Adrenal gland (tissue), 9 donors: ENCODE measurements at regions not wholly inside any gene's neighbourhood (a gene's known extent, or its start where the extent isn't known, plus 50 kb on each side); places are given as distances from the start of the nearest gene placed in this dataset.

Experiments used
- DNase-seq, 7 donors: peaks; one replicate each; pipeline ENCODE4 v3.0.0-alpha.2; 2019 to 2020
- H3K27ac ChIP-seq, 5 donors: fragments of 200-600 bp; sonication (generic) in 4 of 5; 1 replicate in 3 of 5; 2 replicates in 2 of 5; pipeline versions ENCODE4 v1.5.1 to v1.8.0; 2016 to 2020; ENCODE audit warnings: mild to moderate bottlenecking in 1 of 5
- H3K27me3 ChIP-seq: fragments of 200-600 bp; 2 replicates; pipeline ENCODE4 v1.8.0; 2021
- H3K36me3 ChIP-seq, 2 donors: fragments of 200-600 bp; replicated peaks in 1 of 2; 1 replicate in 1 of 2; 2 replicates in 1 of 2; pipeline versions ENCODE4 v1.5.1 to v1.8.0; 2018 to 2022
- H3K4me1 ChIP-seq, 2 donors: fragments of 200-600 bp; replicated peaks in 1 of 2; 1 replicate in 1 of 2; 2 replicates in 1 of 2; pipeline versions ENCODE4 v1.5.1 to v1.8.0; 2018 to 2021
- H3K4me3 ChIP-seq, 4 donors: fragments of 200-600 bp; sonication (generic) in 3 of 4; one replicate each; pipeline ENCODE4 v1.5.1; 2016 to 2018
- H3K9me3 ChIP-seq, 3 donors: fragments of 200-600 bp; sonication (generic) in 1 of 3; replicated peaks in 1 of 3; 1 replicate in 2 of 3; 2 replicates in 1 of 3; pipeline versions ENCODE4 v1.5.1 to v1.8.0; 2016 to 2021
- POLR2A ChIP-seq, 2 donors: fragments of 450-650 bp; IDR thresholded peaks; one replicate each; pipeline ENCODE4 v1.6.1; 2017; ENCODE audit warnings: antibody characterized with exemption in 2 of 2, mild to moderate bottlenecking in 2 of 2, moderate library complexity in 1 of 2
- WGBS, 4 donors: extraction: QIAGEN DNeasy Blood & Tissue Kit in 2 of 4; methylation state at CpG; one replicate each; pipeline versions ENCODE4 v1.1.5 to v1.1.7; 2013 to 2017; 5-methylcytosine and 5-hydroxymethylcytosine counted together
- intact Hi-C, 2 donors: fragments of 100-400 bp; cut with DNase I; formaldehyde crosslinking; loops; one replicate each; pipeline versions ENCODE4 v1.14.1 to v1.15.0; 2022 to 2023
- TF ChIP-seq, protein P1 (sequence below), 6 experiments: fragments of 450-650 bp in 4 of 6; fragments of 200-600 bp in 2 of 6; sonication (generic) in 1 of 6; IDR thresholded peaks; 1 replicate in 5 of 6; 2 replicates in 1 of 6; pipeline versions ENCODE4 v1.5.1 to v1.8.0; 2016 to 2021; ENCODE audit warnings: antibody characterized with exemption in 6 of 6, mild to moderate bottlenecking in 2 of 6, moderate library complexity in 1 of 6
- donor health status: healthy with polysubstance abuse.
- donor health status: Bipolar disorder and iron deficiency.
- donor health status: DM: yes; HTN: yes; CAD: no.
- donor health status: DM: no; HTN: no; CAD: no.
- donor health status: DM: no; HTN: no; CAD: no.

DNA sequence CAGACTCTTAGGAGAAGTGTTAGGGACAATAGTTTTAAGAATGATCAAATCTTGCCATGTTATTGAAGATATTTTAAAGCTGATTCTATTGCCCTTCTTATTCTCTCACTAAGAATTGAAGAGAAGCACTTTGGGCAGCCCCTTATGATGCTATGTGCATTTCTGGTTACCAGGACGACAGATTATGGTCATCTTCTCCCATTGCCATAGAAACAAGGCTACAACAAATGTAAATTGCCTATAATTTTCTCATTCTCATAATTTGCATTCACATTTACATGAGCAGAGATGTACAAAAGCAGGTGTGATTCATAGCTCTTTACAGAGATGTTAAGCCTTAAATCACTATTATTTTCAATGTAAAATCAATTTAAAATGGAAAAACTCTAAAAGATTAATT, 137.3 kb upstream of the PCDH9 start:
- intact Hi-C loops = no loop called here
- no peaks in the 10 kb centered on the region for H3K27me3 ChIP-seq
- no peak overlapping the region for H3K27ac ChIP-seq
- no peaks in the 10 kb centered on the region for H3K36me3 ChIP-seq
- TF ChIP-seq POLR2A (IDR thresholded peaks at IDR 0.05) = no peak
- TF ChIP-seq, protein P1, sequence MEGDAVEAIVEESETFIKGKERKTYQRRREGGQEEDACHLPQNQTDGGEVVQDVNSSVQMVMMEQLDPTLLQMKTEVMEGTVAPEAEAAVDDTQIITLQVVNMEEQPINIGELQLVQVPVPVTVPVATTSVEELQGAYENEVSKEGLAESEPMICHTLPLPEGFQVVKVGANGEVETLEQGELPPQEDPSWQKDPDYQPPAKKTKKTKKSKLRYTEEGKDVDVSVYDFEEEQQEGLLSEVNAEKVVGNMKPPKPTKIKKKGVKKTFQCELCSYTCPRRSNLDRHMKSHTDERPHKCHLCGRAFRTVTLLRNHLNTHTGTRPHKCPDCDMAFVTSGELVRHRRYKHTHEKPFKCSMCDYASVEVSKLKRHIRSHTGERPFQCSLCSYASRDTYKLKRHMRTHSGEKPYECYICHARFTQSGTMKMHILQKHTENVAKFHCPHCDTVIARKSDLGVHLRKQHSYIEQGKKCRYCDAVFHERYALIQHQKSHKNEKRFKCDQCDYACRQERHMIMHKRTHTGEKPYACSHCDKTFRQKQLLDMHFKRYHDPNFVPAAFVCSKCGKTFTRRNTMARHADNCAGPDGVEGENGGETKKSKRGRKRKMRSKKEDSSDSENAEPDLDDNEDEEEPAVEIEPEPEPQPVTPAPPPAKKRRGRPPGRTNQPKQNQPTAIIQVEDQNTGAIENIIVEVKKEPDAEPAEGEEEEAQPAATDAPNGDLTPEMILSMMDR (IDR thresholded peaks at IDR 0.05) = no peak
- H3K4me3 ChIP-seq = no peak overlapping the region
- no peaks in the 10 kb centered on the region for H3K9me3 ChIP-seq
- 42 to 60% (median 56%) methylated on average over 1 of the region's 1 CpG for WGBS, 4 donors
- no peak for DNase-seq
- H3K4me1 ChIP-seq = no peaks in the 10 kb centered on the region

DNA sequence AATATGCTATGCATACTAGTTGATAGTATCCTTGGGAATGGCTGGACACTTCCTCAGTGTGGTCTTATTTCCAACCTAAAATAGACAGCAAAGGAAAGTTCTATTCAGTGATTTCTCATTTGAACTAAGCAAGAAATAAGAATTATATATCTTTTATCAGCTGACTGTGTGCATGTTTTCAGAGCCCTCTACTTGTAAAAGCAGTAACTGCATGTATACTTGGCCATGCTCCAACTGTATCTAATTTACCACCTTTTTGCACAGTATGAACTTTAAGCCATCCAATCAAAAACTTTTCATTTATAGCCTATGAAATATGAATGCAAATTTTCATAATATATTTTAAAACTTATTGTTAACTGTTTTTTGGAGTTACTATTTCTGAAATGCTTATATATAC, 136.4 kb upstream of the PCDH9 start:
- Histone ChIP-seq H3K4me3 (no peak overlapping the region), H3K27ac (no peak overlapping the region), H3K27me3 (no peaks in the 10 kb centered on the region), H3K36me3 (no peaks in the 10 kb centered on the region), H3K4me1 (no peaks in the 10 kb centered on the region), H3K9me3 (no peaks in the 10 kb centered on the region)
- intact Hi-C loops = no loop called here
- DNase-seq = no peak
- no peak for TF ChIP-seq POLR2A (IDR thresholded peaks at IDR 0.05)
- TF ChIP-seq, protein P1 (IDR thresholded peaks at IDR 0.05) = no peak

DNA sequence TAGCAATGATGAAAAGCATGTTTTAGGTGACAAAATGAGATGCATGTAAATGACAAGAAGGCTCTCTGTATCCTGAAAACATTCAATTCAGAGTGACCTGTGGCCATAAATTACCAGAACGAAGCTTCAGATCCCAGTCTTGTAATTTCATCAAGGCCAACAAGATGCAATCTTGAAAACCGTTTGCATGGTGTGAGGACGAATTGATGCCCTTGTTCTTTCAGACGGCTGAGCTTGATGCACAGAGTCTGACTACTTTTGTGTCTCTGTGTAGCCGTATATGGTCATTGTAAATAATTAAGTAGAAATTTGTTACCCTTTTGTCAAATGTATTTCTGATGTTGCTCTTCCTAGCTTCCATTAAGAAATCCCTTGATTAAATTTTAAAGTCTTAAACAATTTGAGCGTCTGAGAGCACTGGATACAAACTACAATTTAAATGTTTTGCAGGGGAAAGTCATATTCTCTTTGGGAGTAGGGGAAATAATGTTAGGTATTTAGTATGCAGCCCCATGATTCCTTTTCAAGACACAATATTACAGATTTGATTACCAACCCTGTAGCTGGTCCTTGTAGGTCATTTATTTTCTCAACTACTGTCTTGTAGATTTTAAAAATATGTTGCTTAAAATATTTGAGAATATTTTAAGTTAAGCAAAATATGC, 125.8 kb upstream of the PCDH9 start:
- no peak for TF ChIP-seq POLR2A (IDR thresholded peaks at IDR 0.05)
- TF ChIP-seq, protein P1 (IDR thresholded peaks at IDR 0.05) = no peak
- DNase-seq = no peak
- intact Hi-C loops = no loop called here
- Histone ChIP-seq H3K4me3 (no peak overlapping the region), H3K36me3 (no peaks in the 10 kb centered on the region), H3K27me3 (no peaks in the 10 kb centered on the region), H3K4me1 (no peaks in the 10 kb centered on the region), H3K27ac (no peak overlapping the region), H3K9me3 (no peaks in the 10 kb centered on the region)
- 45 to 55% (median 49%) methylated on average over 6 of the region's 6 CpGs for WGBS, 4 donors

DNA sequence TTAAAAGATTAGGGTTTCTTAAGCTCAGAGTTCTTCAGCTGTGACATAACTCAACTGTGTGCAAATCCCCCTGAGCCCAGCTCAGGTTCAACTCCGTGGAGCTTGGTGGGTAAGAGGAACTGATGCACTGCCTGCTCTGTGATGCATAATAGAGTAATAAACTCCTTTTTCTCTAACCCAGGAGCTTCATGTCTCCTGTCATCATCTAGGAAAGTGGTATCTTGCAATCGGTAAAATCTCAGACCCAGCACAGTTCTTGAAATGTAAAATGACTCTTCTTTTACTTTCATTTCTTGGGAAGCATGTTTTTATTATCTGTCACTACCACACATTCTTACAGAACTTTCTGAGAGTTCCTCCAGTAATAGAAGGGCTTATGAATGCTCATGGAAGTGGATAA, 123.8 kb upstream of the PCDH9 start:
- no peaks in the 10 kb centered on the region for H3K27me3 ChIP-seq
- TF ChIP-seq, protein P1 (IDR thresholded peaks at IDR 0.05) = no peak
- TF ChIP-seq POLR2A (IDR thresholded peaks at IDR 0.05) = no peak
- DNase-seq = no peak
- intact Hi-C loops = no loop called here
- WGBS, 4 donors = 33 to 51% (median 42%) methylated on average over 2 of the region's 2 CpGs
- no peaks in the 10 kb centered on the region for H3K36me3 ChIP-seq
- no peak overlapping the region for H3K27ac ChIP-seq
- H3K4me3 ChIP-seq = no peak overlapping the region
- H3K4me1 ChIP-seq = no peaks in the 10 kb centered on the region
- no peaks in the 10 kb centered on the region for H3K9me3 ChIP-seq
